ENCODE measurements at regions not wholly inside any gene's neighbourhood (a gene's known extent, or its start where the extent isn't known, plus 50 kb on each side); places are given as distances from the start of the nearest gene placed in this dataset.

GRCh38 chr4:128564081-128564630 is 245.3 kb upstream of the JADE1 start:
- whole genome bisulfite sequencing, 2 donors, result 50 to 78% methylated on average over 2 of the region's 2 CpGs
- DNase-seq (no peak), ATAC-seq (ENCODE audit: low FRiP score in 2 of 2) (no peak)
- Histone ChIP-seq H3K4me3 (no peak overlapping the region), H3K27me3 (no peaks in the 10 kb centered on the region), H3K4me1 (peaks cover 7 to 13% (median 9%) of the 10 kb centered on the region in 4 donors), H3K9me3 (no peaks in the 10 kb centered on the region), H3K36me3 (no peaks in the 10 kb centered on the region), H3K27ac (no peak overlapping the region)
- no peak for TF ChIP-seq POLR2AphosphoS5 (IDR thresholded peaks at IDR 0.05)
- TF ChIP-seq CTCF (IDR thresholded peaks at IDR 0.05), result no peak
- TF ChIP-seq POLR2A (IDR thresholded peaks at IDR 0.05), result no peak
- no peak for TF ChIP-seq EP300 (IDR thresholded peaks at IDR 0.05)

- Histone ChIP-seq H3K4me1 (peaks cover 7 to 11% (median 9%) of the 10 kb centered on the region in 4 donors), H3K9me3 (no peaks in the 10 kb centered on the region), H3K27me3 (no peaks in the 10 kb centered on the region), H3K27ac (peak overlapping the region in 2 of 4 donors; percentile 54 to 70), H3K36me3 (no peaks in the 10 kb centered on the region), H3K4me3 (no peak overlapping the region)
- TF ChIP-seq CTCF (IDR thresholded peaks at IDR 0.05), result no peak
- TF ChIP-seq POLR2AphosphoS5 (IDR thresholded peaks at IDR 0.05), result no peak
- no peak for TF ChIP-seq EP300 (IDR thresholded peaks at IDR 0.05)
- ATAC-seq (ENCODE audit: low FRiP score in 2 of 2) (no peak), DNase-seq (no peak)
- WGBS, 2 donors, result 31 to 36% methylated on average over 6 of the region's 6 CpGs
Observed at GRCh38 chr4:128560754-128561495, 248.6 kb upstream of the JADE1 start.

- no peak for DNase-seq
- WGBS, 2 donors, result 54 to 61% methylated on average over 8 of the region's 8 CpGs
- ATAC-seq (ENCODE audit: low FRiP score in 2 of 2), result peak; percentile 24 to 73
- Histone ChIP-seq H3K9me3 (no peaks in the 10 kb centered on the region), H3K4me1 (peaks cover 9 to 14% (median 12%) of the 10 kb centered on the region in 4 donors), H3K27ac (peak overlapping the region in 3 of 4 donors; percentile 57 to 70 (median 61)), H3K27me3 (no peaks in the 10 kb centered on the region), H3K36me3 (no peaks in the 10 kb centered on the region), H3K4me3 (no peak overlapping the region)
- no peak for TF ChIP-seq POLR2A (IDR thresholded peaks at IDR 0.05)
- TF ChIP-seq CTCF (IDR thresholded peaks at IDR 0.05), result no peak
- no peak for TF ChIP-seq EP300 (IDR thresholded peaks at IDR 0.05)
- TF ChIP-seq POLR2AphosphoS5 (IDR thresholded peaks at IDR 0.05), result no peak
Observed at GRCh38 chr4:128558896-128559679, 250.4 kb upstream of the JADE1 start.

GRCh38 chr4:128556756-128557155 is 252.7 kb upstream of the JADE1 start:
- no peak for ATAC-seq (ENCODE audit: low FRiP score in 2 of 2)
- Histone ChIP-seq H3K36me3 (no peaks in the 10 kb centered on the region), H3K4me3 (no peak overlapping the region), H3K4me1 (peaks cover 17 to 21% (median 19%) of the 10 kb centered on the region in 4 donors), H3K9me3 (no peaks in the 10 kb centered on the region), H3K27ac (no peak overlapping the region), H3K27me3 (no peaks in the 10 kb centered on the region)
- 86 to 89% methylated on average over 3 of the region's 3 CpGs for WGBS, 2 donors
- no peak for TF ChIP-seq POLR2AphosphoS5 (IDR thresholded peaks at IDR 0.05)
- no peak for TF ChIP-seq POLR2A (IDR thresholded peaks at IDR 0.05)
- TF ChIP-seq EP300 (IDR thresholded peaks at IDR 0.05), result no peak
- TF ChIP-seq CTCF (IDR thresholded peaks at IDR 0.05), result no peak
- no peak for DNase-seq

Measured in upper lobe of left lung (tissue), 6 donors.